NCI-H1105 (cell line): ENCODE measurements at regions not wholly inside any gene's neighbourhood (a gene's known extent, or its start where the extent isn't known, plus 50 kb on each side); places are given as distances from the start of the nearest gene placed in this dataset.

Experiments
- DNase-seq: peaks from one replicate; lab custom pipeline; 2025; lab: John Stamatoyannopoulos, UW

GRCh38 chr5:163360656-163361055 lies 76.7 kb upstream of the CCNG1 start:
- DNase-seq = no peak

GRCh38 chr5:163361450-163361849 lies 75.9 kb upstream of the CCNG1 start:
- DNase-seq = no peak

- DNase-seq = no peak
Observed at GRCh38 chr5:163362840-163363371, 74.5 kb upstream of the CCNG1 start.

- DNase-seq = no peak
Observed at GRCh38 chr5:163363389-163363788, 74.0 kb upstream of the CCNG1 start.

GRCh38 chr5:163366757-163367156 lies 70.6 kb upstream of the CCNG1 start:
- no peak for DNase-seq

GRCh38 chr5:163369776-163370385 lies 67.5 kb upstream of the CCNG1 start:
- no peak for DNase-seq

- no peak for DNase-seq
Observed at GRCh38 chr5:163373436-163374084, 63.8 kb upstream of the CCNG1 start.

- no peak for DNase-seq
Observed at GRCh38 chr5:163377982-163378381, 59.4 kb upstream of the CCNG1 start.

GRCh38 chr5:163379298-163380155 lies 57.9 kb upstream of the CCNG1 start:
- DNase-seq = no peak

- DNase-seq = no peak
Observed at GRCh38 chr5:163381832-163382231, 55.6 kb upstream of the CCNG1 start.

GRCh38 chr5:163383754-163384153 lies 53.6 kb upstream of the CCNG1 start:
- DNase-seq = no peak

GRCh38 chr5:163384669-163385068 lies 52.7 kb upstream of the CCNG1 start:
- DNase-seq = no peak

GRCh38 chr5:163385271-163385670 lies 52.1 kb upstream of the CCNG1 start:
- no peak for DNase-seq

GRCh38 chr5:163385824-163386223 lies 51.6 kb upstream of the CCNG1 start:
- no peak for DNase-seq

GRCh38 chr5:163386352-163386751 lies 51.0 kb upstream of the CCNG1 start:
- no peak for DNase-seq

- DNase-seq = no peak
Observed at GRCh38 chr5:163387589-163388343, 49.6 kb upstream of the CCNG1 start.
